Ishikawa (cell line): ENCODE measurements at regions not wholly inside any gene's neighbourhood (a gene's known extent, or its start where the extent isn't known, plus 50 kb on each side); places are given as distances from the start of the nearest gene placed in this dataset.

ENCODE experiments used
- CEBPB ChIP-seq: IDR thresholded peaks from 2 replicates; pipeline ENCODE4 v1.6.1; 2012
- FOXM1 ChIP-seq: IDR thresholded peaks from 2 replicates; pipeline ENCODE4 v1.6.1; 2012; ENCODE audit warnings: low read depth, borderline replicate concordance
- REST ChIP-seq: IDR thresholded peaks from 2 replicates; pipeline ENCODE4 v1.6.1; 2012; ENCODE audit warnings: low read depth, mild to moderate bottlenecking
- TAF1 ChIP-seq: IDR thresholded peaks from 2 replicates; pipeline ENCODE4 v1.6.1; 2012; ENCODE audit warnings: low read depth, mild to moderate bottlenecking
- TEAD4 ChIP-seq: IDR thresholded peaks from 2 replicates; pipeline ENCODE4 v1.6.1; 2012

- TF ChIP-seq CEBPB (no peak), REST (no peak), FOXM1 (no peak), TEAD4 (no peak), TAF1 (no peak)
These were observed 96.6 kb upstream of the GUCY1A1 start for GRCh38 chr4:155569960-155570515.
